HL-60 (cell line): ENCODE measurements at regions not wholly inside any gene's neighbourhood (a gene's known extent, or its start where the extent isn't known, plus 50 kb on each side); places are given as distances from the start of the nearest gene placed in this dataset.

ENCODE experiments used
- GABPA ChIP-seq: IDR thresholded peaks from 2 replicates; pipeline ENCODE4 v1.6.1; 2012; ENCODE audit warnings: low read depth
- POLR2AphosphoS5 ChIP-seq: IDR thresholded peaks from 2 replicates; pipeline ENCODE4 v1.6.1; 2012; ENCODE audit warnings: low read depth
- REST ChIP-seq: IDR thresholded peaks from 2 replicates; pipeline ENCODE4 v1.6.1; 2012; ENCODE audit warnings: low read depth; ENCODE audit not compliant: insufficient replicate concordance
- SPI1 ChIP-seq: IDR thresholded peaks from 2 replicates; pipeline ENCODE4 v1.6.1; 2012; ENCODE audit warnings: low read depth, mild to moderate bottlenecking, borderline replicate concordance
- TF ChIP-seq, protein P1 (sequence below): IDR thresholded peaks from one replicate; pipeline ENCODE4 v1.5.1; 2011; ENCODE audit warnings: low read length, control low read depth, inconsistent platforms; ENCODE audit not compliant: insufficient read depth

- TF ChIP-seq POLR2AphosphoS5 (no peak), REST (no peak), GABPA (no peak), SPI1 (no peak)
- TF ChIP-seq, protein P1, sequence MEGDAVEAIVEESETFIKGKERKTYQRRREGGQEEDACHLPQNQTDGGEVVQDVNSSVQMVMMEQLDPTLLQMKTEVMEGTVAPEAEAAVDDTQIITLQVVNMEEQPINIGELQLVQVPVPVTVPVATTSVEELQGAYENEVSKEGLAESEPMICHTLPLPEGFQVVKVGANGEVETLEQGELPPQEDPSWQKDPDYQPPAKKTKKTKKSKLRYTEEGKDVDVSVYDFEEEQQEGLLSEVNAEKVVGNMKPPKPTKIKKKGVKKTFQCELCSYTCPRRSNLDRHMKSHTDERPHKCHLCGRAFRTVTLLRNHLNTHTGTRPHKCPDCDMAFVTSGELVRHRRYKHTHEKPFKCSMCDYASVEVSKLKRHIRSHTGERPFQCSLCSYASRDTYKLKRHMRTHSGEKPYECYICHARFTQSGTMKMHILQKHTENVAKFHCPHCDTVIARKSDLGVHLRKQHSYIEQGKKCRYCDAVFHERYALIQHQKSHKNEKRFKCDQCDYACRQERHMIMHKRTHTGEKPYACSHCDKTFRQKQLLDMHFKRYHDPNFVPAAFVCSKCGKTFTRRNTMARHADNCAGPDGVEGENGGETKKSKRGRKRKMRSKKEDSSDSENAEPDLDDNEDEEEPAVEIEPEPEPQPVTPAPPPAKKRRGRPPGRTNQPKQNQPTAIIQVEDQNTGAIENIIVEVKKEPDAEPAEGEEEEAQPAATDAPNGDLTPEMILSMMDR, result no peak
Measured at GRCh38 chr3:159340877-159341500, 539.1 kb downstream of the MFSD1 start.
